ENCODE measurements at regions not wholly inside any gene's neighbourhood (a gene's known extent, or its start where the extent isn't known, plus 50 kb on each side); places are given as distances from the start of the nearest gene placed in this dataset.

- TF ChIP-seq CTCF (IDR thresholded peaks at IDR 0.05 in 4 of 5, conservative IDR thresholded peaks at IDR 0.05 in 1 of 5): no peak
- no peak for TF ChIP-seq POLR2A (IDR thresholded peaks at IDR 0.05)
These were observed 230.3 kb upstream of the SLC14A2 start for GRCh38 chr18:45384962-45385315.
